ENCODE measurements at regions not wholly inside any gene's neighbourhood (a gene's known extent, or its start where the extent isn't known, plus 50 kb on each side); places are given as distances from the start of the nearest gene placed in this dataset.

DNA sequence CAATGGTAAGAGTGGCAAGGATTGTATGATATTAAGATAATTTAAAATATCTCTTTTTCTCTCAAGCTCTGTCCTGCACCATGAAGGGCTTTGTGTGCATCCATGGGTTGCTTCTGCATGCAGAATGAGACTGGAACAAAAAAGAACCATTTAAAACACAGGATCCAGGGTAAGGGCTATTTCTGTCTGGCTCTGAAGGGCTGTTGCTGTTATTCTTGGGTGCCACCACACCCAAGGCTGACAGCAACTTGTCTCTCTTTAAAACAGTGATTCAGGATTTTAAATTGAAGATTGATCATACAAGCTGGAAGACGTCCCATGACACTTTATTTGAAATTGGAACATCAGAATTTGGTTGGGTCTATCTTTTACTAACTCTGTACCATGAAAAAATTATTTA, 268.8 kb upstream of the CNTN3 start:
- TF ChIP-seq CTCF (IDR thresholded peaks at IDR 0.05; ENCODE audit: extremely low read depth in 1 of 2, insufficient read depth in 1 of 2, low read depth in 1 of 2, low read length in 2 of 2), result no peak
- no peak for TF ChIP-seq POLR2A (IDR thresholded peaks at IDR 0.05; ENCODE audit: low read depth, low read length)
- TF ChIP-seq POLR2AphosphoS5 (IDR thresholded peaks at IDR 0.05; ENCODE audit: insufficient read depth, low read depth, low read length), result no peak
- no peak for TF ChIP-seq EZH2 (IDR thresholded peaks at IDR 0.05; ENCODE audit: borderline replicate concordance, low read depth, low read length, severe bottlenecking)
